IPS-15b (cell line): ENCODE measurements at regions not wholly inside any gene's neighbourhood (a gene's known extent, or its start where the extent isn't known, plus 50 kb on each side); places are given as distances from the start of the nearest gene placed in this dataset.

Source experiments
- H3K27me3 ChIP-seq: one replicate; pipeline ENCODE4 v1.6.1; 2013; ENCODE audit warnings: low read length; ENCODE audit not compliant: control insufficient read depth, insufficient read depth
- H3K36me3 ChIP-seq: one replicate; pipeline ENCODE4 v1.6.1; 2013; ENCODE audit warnings: low read length; ENCODE audit not compliant: control insufficient read depth, insufficient read depth
- H3K4me1 ChIP-seq: one replicate; pipeline ENCODE4 v1.6.1; 2013; ENCODE audit warnings: mild to moderate bottlenecking, low read length; ENCODE audit not compliant: control insufficient read depth, insufficient read depth
- H3K4me3 ChIP-seq: one replicate; pipeline ENCODE4 v1.5.1; 2013; ENCODE audit warnings: low read depth, low read length
- H3K9ac ChIP-seq: one replicate; pipeline ENCODE4 v1.6.1; 2013; ENCODE audit warnings: low read depth, mild to moderate bottlenecking, low read length
- H3K9me3 ChIP-seq: one replicate; pipeline ENCODE4 v1.6.1; 2013; ENCODE audit warnings: mild to moderate bottlenecking, low read length; ENCODE audit not compliant: control insufficient read depth, insufficient read depth

DNA sequence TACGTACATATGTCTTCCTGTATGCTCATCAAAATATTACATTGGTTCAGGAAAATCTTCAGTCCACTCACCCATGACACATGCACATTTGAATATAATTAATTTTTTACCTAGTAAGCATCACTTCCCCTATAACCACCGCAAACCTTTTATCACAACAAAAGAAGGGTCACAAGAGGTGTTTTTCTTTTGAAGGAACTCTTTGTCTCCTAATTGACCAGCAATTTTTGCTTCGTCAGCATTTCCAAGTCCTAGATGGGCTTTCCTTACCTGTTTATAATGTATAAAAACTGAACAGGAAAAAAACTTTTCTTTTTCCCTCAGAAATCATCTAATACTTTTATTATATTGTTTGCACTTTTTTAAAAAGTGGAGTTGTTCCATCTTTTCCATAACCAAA, 631.3 kb downstream of the PLA2G4A start:
- Histone ChIP-seq H3K4me3 (no peak overlapping the region), H3K36me3 (no peaks in the 10 kb centered on the region), H3K9me3 (no peaks in the 10 kb centered on the region), H3K27me3 (no peaks in the 10 kb centered on the region), H3K9ac (no peak overlapping the region), H3K4me1 (peaks cover 8% of the 10 kb centered on the region)

DNA sequence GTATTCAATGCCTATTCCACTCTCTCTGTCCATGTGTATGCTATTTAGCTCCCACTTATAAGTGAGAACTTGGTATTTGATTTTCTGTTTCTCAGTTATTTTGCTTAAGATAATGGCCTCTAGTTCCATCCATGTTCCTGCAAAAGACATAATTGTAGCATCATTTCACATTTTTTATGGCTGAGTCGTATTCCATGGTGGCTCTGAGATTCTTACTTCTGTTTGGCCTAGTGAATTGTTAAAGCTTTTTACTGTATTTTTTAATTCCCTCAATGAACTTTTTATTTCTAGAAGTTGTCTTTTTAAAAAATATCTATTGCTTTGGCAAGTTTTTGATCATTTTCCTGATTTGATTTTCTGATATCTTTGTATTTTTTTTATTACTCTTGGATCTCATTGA, 635.6 kb downstream of the PLA2G4A start:
- H3K9ac ChIP-seq, result no peak overlapping the region
- peaks cover 13% of the 10 kb centered on the region for H3K4me1 ChIP-seq
- H3K9me3 ChIP-seq, result no peaks in the 10 kb centered on the region
- no peaks in the 10 kb centered on the region for H3K36me3 ChIP-seq
- no peak overlapping the region for H3K4me3 ChIP-seq
- no peaks in the 10 kb centered on the region for H3K27me3 ChIP-seq

DNA sequence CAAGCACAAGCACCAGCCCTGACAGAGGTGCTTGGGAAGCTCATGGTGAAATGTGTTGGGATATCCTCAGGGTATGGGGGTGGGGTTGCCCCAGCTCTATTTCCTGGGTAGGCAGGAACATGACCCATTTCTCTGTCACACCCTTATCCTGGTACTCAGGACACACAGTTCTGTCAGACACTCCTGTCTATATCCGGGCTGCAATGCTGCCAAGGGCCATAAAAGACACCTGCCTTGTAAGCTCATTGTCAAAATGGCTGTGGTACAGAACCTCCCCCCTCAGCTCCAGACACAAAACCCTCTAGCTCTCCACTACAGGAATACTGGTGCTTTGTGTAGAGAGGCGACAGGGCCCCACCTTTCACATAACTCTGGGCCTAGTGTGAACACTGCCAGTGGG, 636.7 kb downstream of the PLA2G4A start:
- no peak overlapping the region for H3K9ac ChIP-seq
- H3K36me3 ChIP-seq, result no peaks in the 10 kb centered on the region
- peaks cover 14% of the 10 kb centered on the region for H3K4me1 ChIP-seq
- H3K4me3 ChIP-seq, result no peak overlapping the region
- H3K9me3 ChIP-seq, result no peaks in the 10 kb centered on the region
- no peaks in the 10 kb centered on the region for H3K27me3 ChIP-seq

GRCh38 chr1:187469836-187470235, 641.1 kb downstream of the PLA2G4A start:
- H3K27me3 ChIP-seq, result no peaks in the 10 kb centered on the region
- H3K9me3 ChIP-seq, result no peaks in the 10 kb centered on the region
- H3K4me3 ChIP-seq, result no peak overlapping the region
- peaks cover 21% of the 10 kb centered on the region for H3K4me1 ChIP-seq
- no peaks in the 10 kb centered on the region for H3K36me3 ChIP-seq
- no peak overlapping the region for H3K9ac ChIP-seq

GRCh38 chr1:187471555-187471954, 642.8 kb downstream of the PLA2G4A start:
- no peak overlapping the region for H3K9ac ChIP-seq
- H3K27me3 ChIP-seq, result no peaks in the 10 kb centered on the region

GRCh38 chr1:187474336-187474735, 645.6 kb downstream of the PLA2G4A start:
- no peak overlapping the region for H3K4me3 ChIP-seq
- H3K9me3 ChIP-seq, result no peaks in the 10 kb centered on the region
- H3K27me3 ChIP-seq, result no peaks in the 10 kb centered on the region
- H3K36me3 ChIP-seq, result no peaks in the 10 kb centered on the region
- no peak overlapping the region for H3K9ac ChIP-seq
- H3K4me1 ChIP-seq, result peaks cover 22% of the 10 kb centered on the region

More at GRCh38 chr1:187471555-187471954, 642.8 kb downstream of the PLA2G4A start:
- no peaks in the 10 kb centered on the region for H3K9me3 ChIP-seq
- no peaks in the 10 kb centered on the region for H3K36me3 ChIP-seq
- no peak overlapping the region for H3K4me3 ChIP-seq
- peaks cover 21% of the 10 kb centered on the region for H3K4me1 ChIP-seq

GRCh38 chr1:187476671-187477070, 647.9 kb downstream of the PLA2G4A start:
- H3K9me3 ChIP-seq, result no peaks in the 10 kb centered on the region
- H3K9ac ChIP-seq, result no peak overlapping the region
- no peaks in the 10 kb centered on the region for H3K36me3 ChIP-seq
- H3K4me1 ChIP-seq, result peaks cover 8% of the 10 kb centered on the region
- no peaks in the 10 kb centered on the region for H3K27me3 ChIP-seq
- no peak overlapping the region for H3K4me3 ChIP-seq

DNA sequence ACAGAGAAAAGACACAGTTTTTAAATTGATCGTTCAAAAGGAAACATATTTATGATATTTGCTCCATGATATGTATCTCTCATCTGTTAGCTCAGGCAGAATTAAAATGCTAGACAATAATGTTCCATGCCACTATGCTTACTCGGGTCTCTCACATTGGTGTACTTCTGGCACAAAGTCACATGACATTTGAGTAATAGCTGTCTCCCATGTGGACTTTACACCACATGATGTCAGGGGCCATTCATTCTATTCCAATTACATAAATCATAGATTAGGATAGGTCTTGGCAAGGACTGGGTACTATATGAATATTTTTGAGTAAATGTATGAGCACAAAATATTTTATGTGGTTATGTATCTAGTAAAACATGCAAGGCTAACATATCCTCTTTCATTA, 648.4 kb downstream of the PLA2G4A start:
- Histone ChIP-seq H3K9ac (no peak overlapping the region), H3K9me3 (no peaks in the 10 kb centered on the region), H3K27me3 (no peaks in the 10 kb centered on the region), H3K4me3 (no peak overlapping the region), H3K36me3 (no peaks in the 10 kb centered on the region), H3K4me1 (peaks cover 7% of the 10 kb centered on the region)

GRCh38 chr1:187477535-187477934, 648.8 kb downstream of the PLA2G4A start:
- H3K27me3 ChIP-seq, result no peaks in the 10 kb centered on the region
- H3K36me3 ChIP-seq, result no peaks in the 10 kb centered on the region
- H3K9me3 ChIP-seq, result no peaks in the 10 kb centered on the region

DNA sequence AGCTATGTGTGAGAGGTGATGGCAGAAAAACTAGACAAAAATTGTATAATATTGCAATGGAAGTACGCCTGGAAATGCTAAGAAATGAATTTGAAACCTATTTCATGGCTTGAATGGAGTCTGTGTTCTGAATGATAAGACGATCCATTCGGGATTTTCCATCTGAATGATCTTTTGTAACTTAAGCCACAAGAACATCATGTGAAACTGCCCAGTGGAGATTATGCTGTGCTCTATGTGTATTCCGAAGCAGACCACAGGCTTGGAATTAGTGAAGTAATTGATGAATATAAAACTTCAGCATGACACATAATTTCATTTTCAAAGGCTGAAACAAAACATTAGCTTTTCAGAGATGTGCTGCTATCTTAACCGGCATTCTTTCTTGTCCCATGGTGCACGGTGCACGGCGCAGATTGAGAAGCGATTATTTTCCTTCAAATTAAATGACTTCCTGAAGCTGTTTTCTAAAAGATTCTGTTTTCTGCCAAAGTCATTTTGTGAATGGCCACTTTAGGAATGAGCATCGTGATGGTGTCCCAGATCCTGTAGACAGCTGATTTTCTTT, 652.9 kb downstream of the PLA2G4A start:
- peaks cover 7% of the 10 kb centered on the region for H3K4me1 ChIP-seq

More at GRCh38 chr1:187477535-187477934, 648.8 kb downstream of the PLA2G4A start:
- H3K4me1 ChIP-seq, result peaks cover 7% of the 10 kb centered on the region
- no peak overlapping the region for H3K9ac ChIP-seq
- H3K4me3 ChIP-seq, result no peak overlapping the region

GRCh38 chr1:187490266-187490665, 661.5 kb downstream of the PLA2G4A start:
- Histone ChIP-seq H3K27me3 (no peaks in the 10 kb centered on the region), H3K4me1 (no peaks in the 10 kb centered on the region), H3K9me3 (no peaks in the 10 kb centered on the region), H3K9ac (no peak overlapping the region), H3K36me3 (no peaks in the 10 kb centered on the region), H3K4me3 (no peak overlapping the region)

More for the DNA sequence above, 652.9 kb downstream of the PLA2G4A start:
- H3K9ac ChIP-seq, result no peak overlapping the region
- no peaks in the 10 kb centered on the region for H3K27me3 ChIP-seq
- no peaks in the 10 kb centered on the region for H3K9me3 ChIP-seq
- H3K36me3 ChIP-seq, result no peaks in the 10 kb centered on the region
- no peak overlapping the region for H3K4me3 ChIP-seq

DNA sequence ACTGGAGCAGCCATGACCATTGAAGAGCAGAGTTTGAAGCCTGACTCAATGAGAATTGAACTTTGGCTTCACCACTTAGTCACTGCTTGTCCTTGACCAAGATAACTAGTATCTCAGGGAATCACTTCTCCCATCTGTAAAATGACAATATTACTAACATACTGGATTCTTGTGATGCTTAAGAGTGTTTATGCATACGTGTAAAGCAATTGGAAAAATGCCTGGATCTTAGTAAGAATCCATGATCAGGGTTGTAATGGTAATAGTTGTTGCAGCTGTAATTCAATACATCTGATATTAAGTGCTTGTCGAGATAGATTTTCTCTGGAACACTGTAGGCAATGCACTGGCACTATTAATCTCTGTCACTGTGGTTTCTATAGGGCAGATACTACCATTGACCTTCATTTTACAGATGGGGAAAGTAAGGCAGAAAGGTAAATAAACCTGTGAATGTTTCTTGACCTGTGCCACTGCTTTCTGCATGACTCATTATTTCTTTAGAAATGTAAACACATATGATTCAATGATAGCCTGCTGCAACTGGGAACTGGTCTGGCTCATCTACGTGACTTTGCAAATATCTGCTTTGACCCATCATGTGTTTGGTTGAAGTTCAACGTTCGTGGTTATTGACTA, 662.5 kb downstream of the PLA2G4A start:
- Histone ChIP-seq H3K9ac (no peak overlapping the region), H3K4me1 (no peaks in the 10 kb centered on the region), H3K4me3 (no peak overlapping the region), H3K36me3 (no peaks in the 10 kb centered on the region), H3K9me3 (no peaks in the 10 kb centered on the region), H3K27me3 (no peaks in the 10 kb centered on the region)
